T-cell (primary cell): ENCODE measurements at regions not wholly inside any gene's neighbourhood (a gene's known extent, or its start where the extent isn't known, plus 50 kb on each side); places are given as distances from the start of the nearest gene placed in this dataset.

Experiments
- ATAC-seq, 4 experiments: fragments of 200-7000 bp in 3 of 4; fragments of 150-1000 bp in 1 of 4; cut with Tn5 transposase; replicated peaks in 1 of 4; 1 replicate in 3 of 4; 2 replicates in 1 of 4; pipeline ENCODE4 v1.10.0; 2021; ENCODE audit warnings: moderate library complexity in 3 of 4, mild to moderate bottlenecking in 2 of 4, moderate number of reproducible peaks in 1 of 4
- CTCF ChIA-PET, 2 donors: fragments of 300-600 bp; sonication (Branson Sonifier 250); formaldehyde crosslinking; loops; one replicate each; lab custom pipeline; 2022; ENCODE audit warnings: antibody characterized with exemption in 2 of 2; lab: Charles Lee
- POLR2A ChIA-PET, 2 donors: fragments of 300-600 bp; sonication (Branson Sonifier 250); formaldehyde crosslinking; loops; one replicate each; lab custom pipeline; 2022; ENCODE audit warnings: antibody characterized with exemption in 2 of 2; lab: Charles Lee
- DNase-seq, 35 experiments: peaks; one replicate each; pipeline versions ENCODE4 v3.0.0 to v3.0.0-alpha.2; 2013 to 2023
- H3K27ac ChIP-seq: one replicate; pipeline ENCODE4 v1.5.1; 2013; ENCODE audit warnings: low read length
- H3K27me3 ChIP-seq, 2 experiments: replicated peaks in 1 of 2; 1 replicate in 1 of 2; 2 replicates in 1 of 2; pipeline versions ENCODE4 v1.6.1 to v1.7.0; 2013; ENCODE audit warnings: low read length in 1 of 2, mixed read lengths in 1 of 2; ENCODE audit not compliant: control insufficient read depth in 2 of 2, insufficient read depth in 2 of 2; ENCODE audit errors: extremely low read depth in 1 of 2
- H3K36me3 ChIP-seq, 2 donors: 1 replicate in 1 of 2; 2 replicates in 1 of 2; pipeline versions ENCODE4 v1.6.1 to v1.7.0; 2013; ENCODE audit warnings: low read length in 1 of 2; ENCODE audit not compliant: control insufficient read depth in 2 of 2, insufficient read depth in 1 of 2; ENCODE audit errors: extremely low read depth in 1 of 2
- H3K4me1 ChIP-seq, 2 experiments: 1 replicate in 1 of 2; 2 replicates in 1 of 2; pipeline versions ENCODE4 v1.6.1 to v1.7.0; 2013; ENCODE audit warnings: low read length in 2 of 2, mixed read lengths in 1 of 2; ENCODE audit not compliant: insufficient read depth in 2 of 2, control insufficient read depth in 1 of 2; ENCODE audit errors: extremely low read depth in 1 of 2
- H3K4me3 ChIP-seq, 2 donors: 1 replicate in 1 of 2; 2 replicates in 1 of 2; pipeline versions ENCODE4 v1.5.1 to v1.7.0; 2013; ENCODE audit warnings: mild to moderate bottlenecking in 2 of 2, low read length in 1 of 2, moderate library complexity in 1 of 2; ENCODE audit not compliant: control insufficient read depth in 1 of 2; ENCODE audit errors: extremely low read depth in 1 of 2
- H3K9me3 ChIP-seq: 2 replicates; pipeline ENCODE4 v1.7.0; 2013
- H3K27ac Mint-ChIP-seq, 2 donors: one replicate each; pipeline ENCODE4 v1.8.0; 2020 to 2021; ENCODE audit warnings: mild to moderate bottlenecking in 2 of 2, mixed read lengths in 2 of 2
- H3K27me3 Mint-ChIP-seq, 2 donors: one replicate each; pipeline ENCODE4 v1.8.0; 2021 to 2022; ENCODE audit warnings: mixed read lengths in 2 of 2
- H3K36me3 Mint-ChIP-seq: one replicate; pipeline ENCODE4 v1.8.0; 2021; ENCODE audit warnings: mixed read lengths
- H3K4me1 Mint-ChIP-seq, 3 donors: one replicate each; pipeline ENCODE4 v1.8.0; 2020 to 2022; ENCODE audit warnings: mixed read lengths in 3 of 3, mild to moderate bottlenecking in 1 of 3
- H3K4me3 Mint-ChIP-seq, 3 donors: one replicate each; pipeline ENCODE4 v1.8.0; 2020 to 2022; ENCODE audit warnings: mild to moderate bottlenecking in 3 of 3, mixed read lengths in 3 of 3, moderate library complexity in 3 of 3
- H3K9me3 Mint-ChIP-seq, 3 donors: one replicate each; pipeline ENCODE4 v1.8.0; 2020 to 2022; ENCODE audit warnings: mixed read lengths in 3 of 3
- WGBS: methylation state at CpG from one replicate; pipeline ENCODE4 v1.1.5; 2013; ENCODE audit warnings: missing lambda C conversion rate; ENCODE audit not compliant: insufficient coverage; 5-methylcytosine and 5-hydroxymethylcytosine counted together

DNA sequence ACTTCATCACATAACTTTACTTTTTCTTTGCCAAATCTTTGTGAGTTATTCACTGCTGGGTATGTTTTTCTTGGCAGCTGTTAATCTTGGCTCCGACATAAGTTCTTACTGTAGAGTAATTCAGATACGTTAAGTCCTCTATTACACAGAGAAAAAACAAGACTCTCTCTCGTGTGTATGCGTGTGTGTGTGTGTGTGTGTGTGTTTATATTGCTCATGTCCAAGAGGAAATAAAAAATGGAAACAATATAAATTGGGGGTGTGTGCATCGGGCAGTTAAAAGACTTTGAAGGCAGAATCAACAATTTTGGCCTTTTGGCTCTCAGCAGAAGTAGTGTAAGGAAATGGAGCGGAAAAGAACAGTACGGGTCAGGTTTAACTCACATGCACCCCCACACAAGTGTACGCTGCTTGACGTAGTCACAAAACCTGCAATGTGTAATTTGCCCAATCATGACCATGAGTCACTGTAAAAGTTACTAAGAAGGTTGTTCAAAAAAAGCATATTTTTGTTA, 67.2 kb upstream of the IFNE start:
- Histone ChIP-seq H3K27ac (no peak overlapping the region), H3K4me1 (no peaks in the 10 kb centered on the region), H3K36me3 (no peaks in the 10 kb centered on the region), H3K9me3 (no peaks in the 10 kb centered on the region), H3K4me3 (no peak overlapping the region), H3K27me3 (no peaks in the 10 kb centered on the region)
- WGBS, result no CpG with 5 or more reads among the region's 9 CpGs
- DNase-seq, result no peak
- H3K36me3 Mint-ChIP-seq, result peaks cover 2% of the 10 kb centered on the region
- no peak overlapping the region for H3K4me3 Mint-ChIP-seq
- CTCF ChIA-PET, result no interaction called here
- POLR2A ChIA-PET, result no interaction called here
- peaks cover 3 to 12% of the 10 kb centered on the region in 2 donors for H3K27me3 Mint-ChIP-seq
- no peak overlapping the region for H3K27ac Mint-ChIP-seq
- H3K4me1 Mint-ChIP-seq, result peaks cover 8 to 18% (median 12%) of the 10 kb centered on the region in 3 donors
- no peak for ATAC-seq
- H3K9me3 Mint-ChIP-seq, result no peaks in the 10 kb centered on the region

- Mint-ChIP-seq H3K9me3 (no peaks in the 10 kb centered on the region), H3K27me3 (peaks cover 3 to 13% of the 10 kb centered on the region in 2 donors), H3K36me3 (no peaks in the 10 kb centered on the region), H3K27ac (no peak overlapping the region), H3K4me1 (peaks cover 8 to 18% (median 12%) of the 10 kb centered on the region in 3 donors), H3K4me3 (no peak overlapping the region)
- Histone ChIP-seq H3K36me3 (no peaks in the 10 kb centered on the region), H3K4me3 (no peak overlapping the region), H3K27ac (no peak overlapping the region), H3K9me3 (no peaks in the 10 kb centered on the region), H3K4me1 (no peaks in the 10 kb centered on the region), H3K27me3 (no peaks in the 10 kb centered on the region)
- no peak for DNase-seq
- POLR2A ChIA-PET, result interaction anchor here in 1 of 2 donors (0.6 kb wide), 1 partner anchor 690 kb away, joined by 8 read pairs; no protein-coding TSS in a partner anchor
- no peak for ATAC-seq
- no CpG with 5 or more reads among the region's 4 CpGs for WGBS
- CTCF ChIA-PET, result interaction anchor here in 1 of 2 donors (0.9 kb wide), 1 partner anchor 9 kb away, joined by 3 read pairs; no protein-coding TSS in a partner anchor
Measured at GRCh38 chr9:21549890-21550289, 67.8 kb upstream of the IFNE start.

- DNase-seq, result no peak
Measured at GRCh38 chr9:21550392-21550791, 68.3 kb upstream of the IFNE start.

DNA sequence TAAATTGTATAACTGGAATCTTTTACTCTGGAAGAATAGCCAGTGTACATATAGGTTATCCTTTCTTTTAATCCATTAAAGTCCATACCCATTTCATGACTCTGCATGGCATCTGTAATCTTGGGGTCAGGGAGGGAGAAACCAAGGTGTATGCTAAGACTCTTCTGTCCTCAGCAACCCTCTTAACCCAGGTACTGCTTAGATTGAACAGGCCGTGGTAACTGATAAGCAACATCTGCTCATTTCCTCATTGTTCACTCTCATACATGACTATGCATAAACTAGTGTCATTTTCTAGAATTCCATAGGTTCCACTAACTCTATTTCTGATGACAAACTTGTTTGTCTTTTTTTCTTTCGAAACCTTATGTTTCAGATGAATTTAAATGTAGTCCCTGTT, 69.3 kb upstream of the IFNE start:
- H3K4me3 ChIP-seq, result no peak overlapping the region
- DNase-seq (no peak), ATAC-seq (no peak)
- Mint-ChIP-seq H3K4me1 (peaks cover 9 to 23% (median 12%) of the 10 kb centered on the region in 3 donors), H3K4me3 (no peak overlapping the region), H3K36me3 (no peaks in the 10 kb centered on the region), H3K9me3 (no peaks in the 10 kb centered on the region), H3K27ac (no peak overlapping the region), H3K27me3 (peaks cover 9 to 24% of the 10 kb centered on the region in 2 donors)
- CTCF ChIA-PET, result no interaction called here
- no peak overlapping the region for H3K27ac ChIP-seq
- H3K27me3 ChIP-seq, result peaks cover 0 to 8% of the 10 kb centered on the region in 2 experiments
- POLR2A ChIA-PET, result interaction anchor here in 1 of 2 donors (0.6 kb wide), 1 partner anchor 18 kb away, joined by 3 read pairs; no protein-coding TSS in a partner anchor
- 71% methylated on average over 1 of the region's 2 CpGs for WGBS
- H3K4me1 ChIP-seq, result no peaks in the 10 kb centered on the region
- no peaks in the 10 kb centered on the region for H3K36me3 ChIP-seq
- no peaks in the 10 kb centered on the region for H3K9me3 ChIP-seq

More at GRCh38 chr9:21550392-21550791, 68.3 kb upstream of the IFNE start:
- no peak for ATAC-seq
- H3K4me1 Mint-ChIP-seq, result peaks cover 8 to 18% (median 12%) of the 10 kb centered on the region in 3 donors
- Histone ChIP-seq H3K36me3 (no peaks in the 10 kb centered on the region), H3K27me3 (no peaks in the 10 kb centered on the region), H3K27ac (no peak overlapping the region), H3K4me1 (no peaks in the 10 kb centered on the region), H3K4me3 (no peak overlapping the region), H3K9me3 (no peaks in the 10 kb centered on the region)
- ChIA-PET POLR2A (interaction anchor here (0.6 to 0.7 kb wide), 3 partner anchors 15 to 690 kb away, joined by 4 to 8 read pairs (median 4); no protein-coding TSS in a partner anchor), CTCF (interaction anchor here (0.7 to 0.9 kb wide), 2 partner anchors 9 to 127 kb away, joined by 3 to 5 read pairs; no protein-coding TSS in a partner anchor)
- H3K9me3 Mint-ChIP-seq, result no peaks in the 10 kb centered on the region
- no peak overlapping the region for H3K27ac Mint-ChIP-seq
- peaks cover 4 to 16% of the 10 kb centered on the region in 2 donors for H3K27me3 Mint-ChIP-seq
- 100% methylated on average over 1 of the region's 2 CpGs for WGBS
- no peaks in the 10 kb centered on the region for H3K36me3 Mint-ChIP-seq
- no peak overlapping the region for H3K4me3 Mint-ChIP-seq

DNA sequence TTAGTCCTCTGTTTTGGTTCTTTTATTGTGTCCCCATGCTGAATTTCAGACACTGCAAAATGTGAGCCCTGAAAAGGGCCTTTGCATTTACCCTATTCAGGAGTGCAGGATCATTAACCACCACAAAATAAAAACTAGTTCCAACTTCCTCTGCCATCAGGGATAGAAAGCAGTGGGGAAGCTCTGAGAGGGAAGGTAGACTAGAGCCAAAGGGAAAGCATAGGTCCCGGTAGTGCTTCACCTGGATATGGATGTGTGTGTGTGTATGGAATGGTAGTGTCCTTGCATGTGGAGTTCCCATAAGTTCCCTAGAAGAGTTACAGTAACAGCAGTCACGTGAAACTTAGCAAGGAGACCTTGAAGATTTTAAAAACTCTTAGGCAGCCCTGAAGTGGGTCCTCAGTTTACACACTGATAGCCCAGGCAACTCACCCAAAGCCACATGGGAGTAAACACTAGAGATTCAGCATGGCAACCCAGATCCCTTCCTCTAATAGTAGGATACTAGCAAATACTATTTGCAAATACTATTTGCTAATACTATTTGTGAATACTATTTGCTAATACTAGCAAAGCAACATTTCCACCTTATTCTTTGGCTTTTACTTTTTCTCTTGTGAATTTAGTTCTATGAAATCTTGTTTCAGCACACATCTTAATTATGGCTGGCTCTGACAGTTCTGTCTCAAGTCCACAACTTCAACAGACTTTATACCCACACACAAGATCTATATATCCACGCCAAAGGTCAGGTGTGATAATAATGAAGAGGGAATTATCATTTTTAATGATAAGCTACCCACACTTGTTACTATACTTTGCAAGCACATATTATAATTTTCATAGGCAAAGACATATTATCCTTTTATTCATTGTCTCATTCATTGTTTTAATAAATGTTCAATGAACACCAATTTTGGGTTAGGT, 70.4 kb upstream of the IFNE start:
- H3K27ac ChIP-seq, result no peak overlapping the region
- H3K27ac Mint-ChIP-seq, result no peak overlapping the region
- no peaks in the 10 kb centered on the region for H3K4me1 ChIP-seq
- peaks cover 14 to 34% of the 10 kb centered on the region in 2 donors for H3K27me3 Mint-ChIP-seq
- no peak for DNase-seq
- CTCF ChIA-PET, result interaction anchor here (1.3 to 1.7 kb wide), 2 partner anchors 19 to 261 kb away, joined by 4 read pairs; no protein-coding TSS in a partner anchor
- no peak overlapping the region for H3K4me3 Mint-ChIP-seq
- no peaks in the 10 kb centered on the region for H3K36me3 Mint-ChIP-seq
- H3K27me3 ChIP-seq, result peaks cover 0 to 16% of the 10 kb centered on the region in 2 experiments
- no peaks in the 10 kb centered on the region for H3K9me3 Mint-ChIP-seq
- H3K36me3 ChIP-seq, result no peaks in the 10 kb centered on the region
- POLR2A ChIA-PET, result interaction anchor here in 1 of 2 donors (0.6 kb wide), 1 partner anchor 16 kb away, joined by 3 read pairs; no protein-coding TSS in a partner anchor
- no peak for ATAC-seq
- no peak overlapping the region for H3K4me3 ChIP-seq
- WGBS, result 75% methylated on average over 2 of the region's 3 CpGs
- no peaks in the 10 kb centered on the region for H3K9me3 ChIP-seq
- peaks cover 12 to 25% (median 13%) of the 10 kb centered on the region in 3 donors for H3K4me1 Mint-ChIP-seq

DNA sequence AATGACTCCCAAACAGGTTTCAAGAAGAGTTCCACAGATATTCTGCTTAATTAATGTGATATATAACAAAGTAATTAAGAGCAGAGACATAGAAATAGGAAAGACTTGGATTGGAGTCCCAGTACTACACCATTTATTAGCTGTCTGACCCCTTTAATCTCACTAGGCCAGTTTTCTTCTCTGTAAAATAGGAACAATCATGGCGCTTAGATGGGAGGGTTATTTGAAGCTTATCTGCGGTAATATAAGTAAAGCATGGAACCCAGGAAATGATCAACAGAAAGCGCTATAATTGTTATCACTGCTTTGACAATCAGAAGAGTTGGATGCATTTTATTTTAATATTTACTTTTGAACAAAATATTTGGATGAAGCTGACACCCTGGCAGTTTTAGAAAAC, 71.3 kb upstream of the IFNE start:
- Histone ChIP-seq H3K27ac (no peak overlapping the region), H3K9me3 (no peaks in the 10 kb centered on the region), H3K4me1 (peaks cover under 1% of the 10 kb centered on the region in 2 experiments), H3K27me3 (peaks cover under 1 to 19% of the 10 kb centered on the region in 2 experiments), H3K36me3 (no peaks in the 10 kb centered on the region), H3K4me3 (no peak overlapping the region)
- Mint-ChIP-seq H3K4me1 (peaks cover 14 to 31% (median 16%) of the 10 kb centered on the region in 3 donors), H3K4me3 (no peak overlapping the region), H3K9me3 (no peaks in the 10 kb centered on the region), H3K36me3 (no peaks in the 10 kb centered on the region), H3K27me3 (peaks cover 14 to 42% of the 10 kb centered on the region in 2 donors), H3K27ac (no peak overlapping the region)
- ChIA-PET CTCF (interaction anchor here (0.6 to 1.7 kb wide), 5 partner anchors 10 to 261 kb away, joined by 3 to 4 read pairs (median 3); no protein-coding TSS in a partner anchor), POLR2A (no interaction called here)
- ATAC-seq (no peak), DNase-seq (no peak)
- WGBS, result no CpG with 5 or more reads among the region's 3 CpGs
